ENCODE measurements at regions not wholly inside any gene's neighbourhood (a gene's known extent, or its start where the extent isn't known, plus 50 kb on each side); places are given as distances from the start of the nearest gene placed in this dataset.
"Not testable (repeated sequence)": the region's sequence is repeated elsewhere in the genome, so short reads cannot be mapped to it uniquely, and the experiment has no call there.

GRCh38 chr21:8775591-8776215 lies 1745.7 kb upstream of the TPTE start:
- TF ChIP-seq POLR2A (IDR thresholded peaks at IDR 0.05), result not testable (repeated sequence)
- TF ChIP-seq, protein P1, sequence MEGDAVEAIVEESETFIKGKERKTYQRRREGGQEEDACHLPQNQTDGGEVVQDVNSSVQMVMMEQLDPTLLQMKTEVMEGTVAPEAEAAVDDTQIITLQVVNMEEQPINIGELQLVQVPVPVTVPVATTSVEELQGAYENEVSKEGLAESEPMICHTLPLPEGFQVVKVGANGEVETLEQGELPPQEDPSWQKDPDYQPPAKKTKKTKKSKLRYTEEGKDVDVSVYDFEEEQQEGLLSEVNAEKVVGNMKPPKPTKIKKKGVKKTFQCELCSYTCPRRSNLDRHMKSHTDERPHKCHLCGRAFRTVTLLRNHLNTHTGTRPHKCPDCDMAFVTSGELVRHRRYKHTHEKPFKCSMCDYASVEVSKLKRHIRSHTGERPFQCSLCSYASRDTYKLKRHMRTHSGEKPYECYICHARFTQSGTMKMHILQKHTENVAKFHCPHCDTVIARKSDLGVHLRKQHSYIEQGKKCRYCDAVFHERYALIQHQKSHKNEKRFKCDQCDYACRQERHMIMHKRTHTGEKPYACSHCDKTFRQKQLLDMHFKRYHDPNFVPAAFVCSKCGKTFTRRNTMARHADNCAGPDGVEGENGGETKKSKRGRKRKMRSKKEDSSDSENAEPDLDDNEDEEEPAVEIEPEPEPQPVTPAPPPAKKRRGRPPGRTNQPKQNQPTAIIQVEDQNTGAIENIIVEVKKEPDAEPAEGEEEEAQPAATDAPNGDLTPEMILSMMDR (IDR thresholded peaks at IDR 0.05), result not testable (repeated sequence)
